H1 (cell line): ENCODE measurements at regions not wholly inside any gene's neighbourhood (a gene's known extent, or its start where the extent isn't known, plus 50 kb on each side); places are given as distances from the start of the nearest gene placed in this dataset.

Source experiments
- CTCF ChIA-PET: fragments of 300-600 bp; sonication (Branson Sonifier 250); formaldehyde crosslinking; loops from one replicate; lab custom pipeline; 2021; ENCODE audit not compliant: partially characterized antibody; lab: Charles Lee
- POLR2A ChIA-PET: fragments of 300-600 bp; sonication (Branson Sonifier 250); formaldehyde crosslinking; loops from one replicate; lab custom pipeline; 2021; ENCODE audit warnings: inconsistent platforms; ENCODE audit not compliant: partially characterized antibody; lab: Charles Lee
- DNase-seq, 2 experiments: peaks; one replicate each; pipeline versions ENCODE4 v3.0.0 to v3.0.0-alpha.2; 2010 to 2022; ENCODE audit warnings: low spot score in 2 of 2, low read depth in 1 of 2, mixed read lengths in 1 of 2
- FAIRE-seq: peaks from 2 replicates; lab custom pipeline; 2011; peaks lifted over from hg19 to GRCh38; lab: Jason Lieb, UNC
- H2AFZ ChIP-seq: 2 replicates; pipeline ENCODE4 v1.8.1; 2012; ENCODE audit warnings: low read length, inconsistent platforms
- H2AK5ac ChIP-seq: 2 replicates; pipeline ENCODE4 v1.6.1; 2013; ENCODE audit warnings: low read depth, low read length
- H2BK120ac ChIP-seq: replicated peaks from 2 replicates; pipeline ENCODE3; 2013; ENCODE audit warnings: low read depth, low read length, inconsistent platforms
- H2BK12ac ChIP-seq: 2 replicates; pipeline ENCODE4 v1.6.1; 2013; ENCODE audit warnings: low read depth, low read length
- H2BK15ac ChIP-seq: 2 replicates; pipeline ENCODE4 v1.6.1; 2013; ENCODE audit warnings: low read length
- H2BK20ac ChIP-seq: 2 replicates; pipeline ENCODE4 v1.6.1; 2013; ENCODE audit warnings: low read length
- H2BK5ac ChIP-seq: 2 replicates; pipeline ENCODE4 v1.6.1; 2013; ENCODE audit warnings: low read depth, low read length
- H3K14ac ChIP-seq: 2 replicates; pipeline ENCODE4 v1.6.1; 2013; ENCODE audit warnings: inconsistent platforms; ENCODE audit not compliant: insufficient read length
- H3K18ac ChIP-seq: 2 replicates; pipeline ENCODE4 v1.6.1; 2013; ENCODE audit warnings: low read length; ENCODE audit errors: extremely low read depth
- H3K23ac ChIP-seq: 2 replicates; pipeline ENCODE4 v1.6.1; 2013; ENCODE audit warnings: inconsistent platforms; ENCODE audit not compliant: insufficient read length
- H3K23me2 ChIP-seq: 2 replicates; pipeline ENCODE4 v1.6.1; 2013; ENCODE audit warnings: low read depth, low read length
- H3K27ac ChIP-seq: 2 replicates; pipeline ENCODE4 v1.6.1; 2011; ENCODE audit warnings: low read depth, low read length, inconsistent platforms
- H3K27me3 ChIP-seq, 4 experiments: replicated peaks in 1 of 4; 1 replicate in 1 of 4; 2 replicates in 3 of 4; pipeline versions ENCODE4 v1.6.1 to v1.8.1; 2011 to 2013; ENCODE audit warnings: low read length in 3 of 4, mild to moderate bottlenecking in 3 of 4, inconsistent platforms in 2 of 4, mixed read lengths in 2 of 4, moderate library complexity in 1 of 4; ENCODE audit not compliant: control insufficient read depth in 3 of 4, insufficient read depth in 3 of 4; ENCODE audit errors: extremely low read depth in 1 of 4
- H3K36me3 ChIP-seq, 4 experiments: 2 replicates each; pipeline versions ENCODE4 v1.6.1 to v1.8.1; 2011 to 2013; ENCODE audit warnings: mild to moderate bottlenecking in 4 of 4, low read length in 3 of 4, moderate library complexity in 2 of 4, control low read depth in 1 of 4, inconsistent platforms in 1 of 4; ENCODE audit not compliant: insufficient read depth in 4 of 4, control insufficient read depth in 2 of 4
- H3K4ac ChIP-seq: replicated peaks from 2 replicates; pipeline ENCODE3; 2013; ENCODE audit warnings: low read length, low read depth, mixed read lengths, inconsistent platforms; ENCODE audit not compliant: insufficient read length
- H3K4me1 ChIP-seq, 4 experiments: replicated peaks in 1 of 4; 1 replicate in 1 of 4; 2 replicates in 3 of 4; pipeline versions ENCODE4 v1.6.1 to v1.8.1; 2011 to 2013; ENCODE audit warnings: low read length in 3 of 4, inconsistent platforms in 2 of 4, mixed read lengths in 1 of 4; ENCODE audit not compliant: insufficient read depth in 4 of 4, control insufficient read depth in 3 of 4
- H3K4me2 ChIP-seq, 2 experiments: 2 replicates each; pipeline versions ENCODE4 v1.6.1 to v1.8.1; 2011 to 2013; ENCODE audit warnings: low read depth in 2 of 2, low read length in 2 of 2, control low read depth in 1 of 2, inconsistent platforms in 1 of 2, mild to moderate bottlenecking in 1 of 2; ENCODE audit not compliant: insufficient read depth in 1 of 2
- H3K4me3 ChIP-seq, 4 experiments: fragments of 200-600, 300-600 bp in 1 of 4; sonication (generic), shearing (Covaris generic), sonication (Bioruptor Twin) in 1 of 4; 2 replicates each; pipeline versions ENCODE4 v1.5.1 to v1.8.1; 2011 to 2016; ENCODE audit warnings: low read length in 4 of 4, low read depth in 3 of 4, control low read depth in 2 of 4, inconsistent platforms in 2 of 4, mild to moderate bottlenecking in 2 of 4, mixed read lengths in 1 of 4, moderate library complexity in 1 of 4; ENCODE audit not compliant: insufficient read depth in 2 of 4; ENCODE audit errors: extremely low read depth in 1 of 4
- H3K56ac ChIP-seq: replicated peaks from 2 replicates; pipeline ENCODE3; 2013; ENCODE audit warnings: low read depth, mild to moderate bottlenecking, mixed read lengths, low read length, inconsistent platforms; ENCODE audit not compliant: insufficient read length
- H3K79me1 ChIP-seq: 2 replicates; pipeline ENCODE4 v1.6.1; 2013; ENCODE audit warnings: low read depth, low read length, control low read depth
- H3K79me2 ChIP-seq, 2 experiments: 2 replicates each; pipeline versions ENCODE4 v1.6.1 to v1.8.1; 2012 to 2013; ENCODE audit warnings: low read length in 2 of 2, mild to moderate bottlenecking in 2 of 2, inconsistent platforms in 1 of 2; ENCODE audit not compliant: insufficient read depth in 2 of 2, control insufficient read depth in 1 of 2
- H3K9ac ChIP-seq, 4 experiments: replicated peaks in 1 of 4; 1 replicate in 1 of 4; 2 replicates in 3 of 4; pipeline versions ENCODE4 v1.6.1 to v1.8.1; 2011 to 2013; ENCODE audit warnings: low read depth in 3 of 4, low read length in 3 of 4, control low read depth in 2 of 4, mild to moderate bottlenecking in 2 of 4, moderate library complexity in 2 of 4, inconsistent platforms in 1 of 4; ENCODE audit errors: extremely low read depth in 1 of 4
- H3K9me3 ChIP-seq, 2 experiments: 2 replicates each; pipeline versions ENCODE4 v1.6.1 to v1.8.1; 2012 to 2013; ENCODE audit warnings: mild to moderate bottlenecking in 2 of 2, moderate library complexity in 2 of 2, control low read depth in 1 of 2, inconsistent platforms in 1 of 2, low read depth in 1 of 2, low read length in 1 of 2, mixed read lengths in 1 of 2; ENCODE audit not compliant: insufficient read depth in 2 of 2
- H4K20me1 ChIP-seq, 2 experiments: replicated peaks in 1 of 2; 2 replicates each; pipeline versions ENCODE3 to v1.8.1; 2011 to 2013; ENCODE audit warnings: inconsistent platforms in 2 of 2, low read length in 2 of 2, mild to moderate bottlenecking in 1 of 2; ENCODE audit not compliant: insufficient read depth in 2 of 2, control insufficient read depth in 1 of 2
- H4K5ac ChIP-seq: 2 replicates; pipeline ENCODE4 v1.6.1; 2013; ENCODE audit warnings: low read length, low read depth, mixed read lengths, inconsistent platforms; ENCODE audit not compliant: insufficient read length
- H4K8ac ChIP-seq: 2 replicates; pipeline ENCODE4 v1.8.0; 2013; ENCODE audit warnings: mild to moderate bottlenecking, moderate library complexity, low read length, inconsistent platforms; ENCODE audit not compliant: insufficient read depth; ENCODE audit errors: extremely low read depth
- H4K91ac ChIP-seq: replicated peaks from 2 replicates; pipeline ENCODE3; 2013; ENCODE audit warnings: low read length, mixed read lengths, inconsistent platforms; ENCODE audit not compliant: insufficient read length
- ASH2L ChIP-seq: fragments of 200-600, 300-600 bp; sonication (generic); IDR thresholded peaks from one replicate; pipeline ENCODE4 v1.7.1; 2017; ENCODE audit warnings: low read length
- BACH1 ChIP-seq: IDR thresholded peaks from 2 replicates; pipeline ENCODE4 v1.6.1; 2012; ENCODE audit warnings: low read length, improper control_type of control experiment
- GTF2F1 ChIP-seq: IDR thresholded peaks from 2 replicates; pipeline ENCODE4 v1.6.1; 2012; ENCODE audit warnings: low read depth, low read length, improper control_type of control experiment, borderline replicate concordance
- KDM5A ChIP-seq: fragments of 200-600 bp; IDR thresholded peaks from 2 replicates; pipeline ENCODE4 v1.7.1; 2012; ENCODE audit warnings: mild to moderate bottlenecking, low read length, inconsistent platforms, mixed read lengths
- TAF7 ChIP-seq: optimal IDR thresholded peaks from 2 replicates; pipeline ENCODE3; 2011; ENCODE audit warnings: low read depth, mild to moderate bottlenecking, inconsistent platforms, low read length, moderate library complexity, borderline replicate concordance
- WGBS, 2 experiments: shearing (Covaris generic) in 1 of 2; methylation state at CpG; one replicate each; pipeline versions ENCODE4 v1.1.6 to v1.1.7; 2013 to 2015; ENCODE audit warnings: low lambda C conversion rate in 2 of 2, mixed read lengths in 2 of 2, inconsistent platforms in 1 of 2, low coverage in 1 of 2, missing lambda C conversion rate in 1 of 2; ENCODE audit not compliant: insufficient replicate concordance in 2 of 2, insufficient coverage in 1 of 2, insufficient read length in 1 of 2; ENCODE audit errors: extremely low coverage in 1 of 2, missing lambda C conversion rate in 1 of 2; 5-methylcytosine and 5-hydroxymethylcytosine counted together

GRCh38 chr4:57234252-57234775 is 124.1 kb upstream of the IGFBP7 start:
- DNase-seq, result no peak
- Histone ChIP-seq H3K56ac (no peak overlapping the region), H3K27ac (no peak overlapping the region), H3K9me3 (no peaks in the 10 kb centered on the region), H3K4me1 (peaks cover 0 to 3% (median 0%) of the 10 kb centered on the region in 4 experiments; a peak in 3 of 7 replicates), H3K36me3 (no peaks in the 10 kb centered on the region), H4K8ac (no peak overlapping the region), H3K14ac (no peak overlapping the region), H3K79me1 (no peaks in the 10 kb centered on the region), H3K23me2 (no peaks in the 10 kb centered on the region), H3K4me3 (no peak overlapping the region), H3K9ac (no peak overlapping the region), H3K4me2 (no peak overlapping the region), H3K18ac (no peak overlapping the region), H2BK12ac (no peak overlapping the region), H2AK5ac (no peak overlapping the region), H2BK15ac (no peak overlapping the region), H2BK5ac (no peak overlapping the region), H3K4ac (no peak overlapping the region), H4K20me1 (no peaks in the 10 kb centered on the region), H3K23ac (no peak overlapping the region), H2AFZ (no peak overlapping the region), H3K79me2 (no peaks in the 10 kb centered on the region), H4K5ac (no peak overlapping the region), H3K27me3 (no peaks in the 10 kb centered on the region; a peak in 1 of 7 replicates), H4K91ac (no peak overlapping the region), H2BK120ac (no peak overlapping the region), H2BK20ac (no peak overlapping the region)
- WGBS, 2 experiments, result 86% methylated on average over 12 of the region's 12 CpGs; no CpG with 5 or more reads in 1 of the 2 experiments
- TF ChIP-seq GTF2F1 (no peak), ASH2L (no peak), KDM5A (no peak), BACH1 (no peak), TAF7 (no peak)
- CTCF ChIA-PET, result interaction anchor here (0.6 kb wide), 1 partner anchor 267 kb away, joined by 3 read pairs; no protein-coding TSS in a partner anchor
- POLR2A ChIA-PET, result no interaction called here
- FAIRE-seq, result no peak
